Lower lobe of right lung (tissue), 2 donors: ENCODE measurements at regions not wholly inside any gene's neighbourhood (a gene's known extent, or its start where the extent isn't known, plus 50 kb on each side); places are given as distances from the start of the nearest gene placed in this dataset.
"Not testable (repeated sequence)": the region's sequence is repeated elsewhere in the genome, so short reads cannot be mapped to it uniquely, and the experiment has no call there.

ENCODE experiments used
- ATAC-seq, 2 donors: fragments of 200-7000 bp; cut with Tn5 transposase; one replicate each; pipeline ENCODE4 v1.9.1; 2020 to 2022; ENCODE audit warnings: mild to moderate bottlenecking in 2 of 2, moderate library complexity in 2 of 2
- DNase-seq: peaks from one replicate; pipeline ENCODE4 v3.0.0-alpha.2; 2020
- H3K27ac ChIP-seq: fragments of 200-600 bp; one replicate; pipeline ENCODE4 v1.8.0; 2022
- H3K27me3 ChIP-seq: fragments of 200-600 bp; one replicate; pipeline ENCODE4 v1.8.0; 2022; ENCODE audit warnings: low read depth
- H3K36me3 ChIP-seq: fragments of 200-600 bp; one replicate; pipeline ENCODE4 v1.8.0; 2022; ENCODE audit warnings: mild to moderate bottlenecking
- H3K4me1 ChIP-seq: fragments of 200-600 bp; one replicate; pipeline ENCODE4 v1.8.0; 2022
- H3K4me3 ChIP-seq: fragments of 200-600 bp; one replicate; pipeline ENCODE4 v1.8.0; 2022; ENCODE audit warnings: mild to moderate bottlenecking
- H3K9me3 ChIP-seq: fragments of 200-600 bp; one replicate; pipeline ENCODE4 v1.8.0; 2022
- intact Hi-C: fragments of 100-400 bp; cut with DNase I; formaldehyde crosslinking; loops from one replicate; pipeline ENCODE4 v1.11.0; 2022
- TF ChIP-seq, protein P1 (sequence below): fragments of 200-600 bp; IDR thresholded peaks from one replicate; pipeline ENCODE4 v1.8.0; 2022; ENCODE audit warnings: antibody characterized with exemption, mild to moderate bottlenecking
- donor health status: DM: no; HTN: yes; CAD: no; lungs with severe emphysema.

DNA sequence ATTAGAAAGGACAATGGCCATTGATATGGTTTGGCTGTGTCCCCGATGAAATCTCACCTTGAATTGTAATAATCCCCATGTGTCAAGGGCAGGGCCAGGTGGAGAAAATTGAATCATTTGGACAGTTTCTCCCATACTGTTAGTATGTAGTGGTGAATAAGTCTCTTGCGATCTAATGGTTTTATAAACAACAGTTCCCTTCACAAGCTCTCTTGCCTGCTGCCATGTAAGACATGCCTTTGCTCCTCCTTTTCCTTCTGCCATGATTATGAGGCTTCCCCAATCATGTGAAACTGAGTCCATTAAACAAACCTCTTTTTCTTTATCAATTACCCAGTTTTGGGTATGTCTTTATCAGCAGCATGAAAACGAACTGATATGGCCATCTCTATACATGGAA is 302.7 kb downstream of the SFMBT2 start:
- Histone ChIP-seq H3K36me3 (no peaks in the 10 kb centered on the region), H3K9me3 (no peaks in the 10 kb centered on the region), H3K27ac (no peak overlapping the region), H3K4me1 (no peaks in the 10 kb centered on the region), H3K4me3 (no peak overlapping the region), H3K27me3 (no peaks in the 10 kb centered on the region)
- no peak for DNase-seq
- ATAC-seq, result no peak
- TF ChIP-seq, protein P1, sequence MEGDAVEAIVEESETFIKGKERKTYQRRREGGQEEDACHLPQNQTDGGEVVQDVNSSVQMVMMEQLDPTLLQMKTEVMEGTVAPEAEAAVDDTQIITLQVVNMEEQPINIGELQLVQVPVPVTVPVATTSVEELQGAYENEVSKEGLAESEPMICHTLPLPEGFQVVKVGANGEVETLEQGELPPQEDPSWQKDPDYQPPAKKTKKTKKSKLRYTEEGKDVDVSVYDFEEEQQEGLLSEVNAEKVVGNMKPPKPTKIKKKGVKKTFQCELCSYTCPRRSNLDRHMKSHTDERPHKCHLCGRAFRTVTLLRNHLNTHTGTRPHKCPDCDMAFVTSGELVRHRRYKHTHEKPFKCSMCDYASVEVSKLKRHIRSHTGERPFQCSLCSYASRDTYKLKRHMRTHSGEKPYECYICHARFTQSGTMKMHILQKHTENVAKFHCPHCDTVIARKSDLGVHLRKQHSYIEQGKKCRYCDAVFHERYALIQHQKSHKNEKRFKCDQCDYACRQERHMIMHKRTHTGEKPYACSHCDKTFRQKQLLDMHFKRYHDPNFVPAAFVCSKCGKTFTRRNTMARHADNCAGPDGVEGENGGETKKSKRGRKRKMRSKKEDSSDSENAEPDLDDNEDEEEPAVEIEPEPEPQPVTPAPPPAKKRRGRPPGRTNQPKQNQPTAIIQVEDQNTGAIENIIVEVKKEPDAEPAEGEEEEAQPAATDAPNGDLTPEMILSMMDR, result no peak
- intact Hi-C loops, result no loop called here

DNA sequence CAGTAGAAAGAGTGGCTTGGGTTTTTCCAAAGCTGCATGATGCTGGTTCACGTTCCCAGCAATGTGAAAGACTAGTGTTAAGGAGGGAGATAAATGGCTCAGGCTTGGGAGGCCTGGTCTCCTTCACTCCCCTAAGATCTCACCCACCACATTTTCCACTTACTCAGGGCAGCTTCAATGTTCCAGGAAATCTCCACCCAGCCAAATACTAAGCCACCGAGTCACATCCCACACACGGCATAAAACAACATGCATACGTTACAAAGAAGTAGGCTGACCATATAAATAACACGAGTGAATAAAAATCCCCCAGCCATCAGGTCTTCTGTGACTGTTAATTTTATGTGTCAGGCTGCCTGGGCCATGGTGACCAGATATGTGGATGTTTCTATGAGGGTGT is 303.5 kb downstream of the SFMBT2 start:
- intact Hi-C loops, result no loop called here
- DNase-seq (no peak), ATAC-seq (no peak)
- Histone ChIP-seq H3K27me3 (no peaks in the 10 kb centered on the region), H3K4me1 (no peaks in the 10 kb centered on the region), H3K9me3 (no peaks in the 10 kb centered on the region), H3K4me3 (no peak overlapping the region), H3K27ac (no peak overlapping the region), H3K36me3 (no peaks in the 10 kb centered on the region)
- TF ChIP-seq, protein P1, result no peak

DNA sequence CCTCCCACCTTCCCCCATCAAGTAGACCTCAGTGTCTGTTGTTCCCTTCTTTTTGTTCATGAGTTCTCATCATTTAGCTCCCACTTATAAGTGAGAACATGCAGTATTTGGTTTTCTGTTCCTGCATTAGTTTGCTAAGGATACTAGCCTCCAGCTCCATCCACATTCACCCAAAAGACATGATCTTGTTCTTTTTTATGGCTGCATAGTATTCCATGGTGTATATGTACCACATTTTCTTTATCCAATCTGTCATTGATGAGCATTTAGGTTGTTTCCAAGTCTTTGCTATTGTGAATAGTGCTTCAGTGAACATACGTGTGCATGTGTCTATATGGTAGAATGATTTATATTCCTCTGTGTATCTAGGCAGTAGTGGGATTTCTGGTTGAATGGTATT is 306.5 kb downstream of the SFMBT2 start:
- DNase-seq, H3K27me3 ChIP-seq, H3K4me1 ChIP-seq, H3K27ac ChIP-seq, H3K36me3 ChIP-seq, ATAC-seq, intact Hi-C loops, H3K9me3 ChIP-seq, H3K4me3 ChIP-seq: not testable (repeated sequence)

DNA sequence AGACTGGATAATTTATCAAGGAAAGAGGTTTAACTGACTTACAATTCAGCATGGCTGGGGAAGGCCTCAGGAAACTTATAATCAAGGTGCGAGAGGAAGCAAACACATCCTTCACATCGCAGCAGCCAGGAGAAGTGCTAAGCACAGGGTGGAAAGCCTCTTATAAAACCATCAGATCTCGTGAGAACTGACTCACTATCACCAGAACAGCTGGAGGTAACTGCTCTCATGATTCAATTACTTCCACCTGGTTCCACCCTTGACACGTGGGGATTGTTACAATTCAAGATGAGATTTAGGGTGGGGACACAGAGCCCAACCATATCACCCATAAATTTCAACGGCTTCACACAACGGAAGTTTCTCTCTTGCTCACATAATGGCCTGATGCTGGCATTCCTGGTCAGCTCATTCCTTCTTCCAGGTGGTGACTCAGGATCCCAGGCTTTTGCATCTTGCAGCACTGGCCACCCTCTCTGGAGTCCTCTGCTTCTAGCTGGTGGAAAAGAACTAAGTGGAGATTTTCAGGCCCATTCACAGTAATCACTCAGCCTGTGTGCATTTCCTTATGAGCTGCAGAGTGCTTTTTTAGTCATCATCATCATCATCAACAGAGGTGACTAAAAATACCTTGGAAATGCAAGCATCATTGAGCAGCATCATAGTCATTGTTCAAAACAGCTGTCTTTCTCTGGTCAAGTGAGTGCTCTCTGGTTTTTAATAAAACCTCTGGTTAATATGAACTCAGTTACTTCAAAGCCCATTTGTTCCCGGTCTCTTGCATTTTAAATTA is 308.1 kb downstream of the SFMBT2 start:
- DNase-seq (no peak), ATAC-seq (no peak)
- TF ChIP-seq, protein P1, result no peak
- Histone ChIP-seq H3K27ac (no peak overlapping the region), H3K4me3 (no peak overlapping the region), H3K9me3 (no peaks in the 10 kb centered on the region), H3K4me1 (no peaks in the 10 kb centered on the region), H3K27me3 (no peaks in the 10 kb centered on the region), H3K36me3 (no peaks in the 10 kb centered on the region)
- intact Hi-C loops, result no loop called here

DNA sequence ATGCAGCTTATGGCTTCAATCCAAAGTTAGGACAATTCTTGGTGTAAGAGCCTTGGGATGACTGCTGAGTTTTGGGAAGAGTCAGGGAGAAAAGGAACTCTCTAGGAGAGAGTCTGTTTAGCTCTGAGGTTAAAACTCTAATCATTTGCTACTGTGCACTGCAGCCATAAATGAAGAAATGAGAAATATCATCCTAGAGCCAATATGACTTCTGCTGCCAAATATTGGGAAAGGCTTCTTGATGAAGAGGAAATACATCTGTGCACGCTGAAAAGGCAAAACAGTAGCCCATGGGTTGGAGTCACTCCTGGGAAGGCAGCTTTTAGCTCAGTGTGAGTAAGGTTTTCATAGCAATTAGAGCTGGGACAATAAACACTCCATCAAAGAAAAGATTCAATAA is 308.8 kb downstream of the SFMBT2 start:
- TF ChIP-seq, protein P1, result no peak
- Histone ChIP-seq H3K4me3 (no peak overlapping the region), H3K9me3 (no peaks in the 10 kb centered on the region), H3K27me3 (no peaks in the 10 kb centered on the region), H3K36me3 (no peaks in the 10 kb centered on the region), H3K4me1 (no peaks in the 10 kb centered on the region), H3K27ac (no peak overlapping the region)
- DNase-seq, result no peak
- ATAC-seq, result peak; percentile 50 to 60
- intact Hi-C loops, result no loop called here

DNA sequence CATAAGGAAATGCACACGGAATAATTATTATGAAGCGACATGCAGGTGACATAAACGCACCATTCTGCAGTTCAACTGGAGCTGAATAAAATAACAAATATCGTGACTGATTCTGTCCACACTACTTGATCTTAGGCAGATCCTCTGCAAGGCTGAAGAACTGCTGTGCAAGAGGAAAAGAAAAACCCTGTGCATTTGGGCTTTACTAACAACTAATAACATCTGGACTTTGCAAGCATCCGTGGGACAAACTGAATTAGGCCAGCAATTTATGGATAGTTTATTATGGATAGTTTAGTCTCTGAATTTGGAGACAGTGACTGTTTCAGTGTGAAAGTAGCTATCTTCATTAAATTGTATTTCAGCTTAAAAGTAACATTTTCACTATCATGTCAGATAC is 309.4 kb downstream of the SFMBT2 start:
- no peaks in the 10 kb centered on the region for H3K27me3 ChIP-seq
- ATAC-seq, result no peak
- H3K9me3 ChIP-seq, result no peaks in the 10 kb centered on the region
- H3K36me3 ChIP-seq, result no peaks in the 10 kb centered on the region
- H3K4me3 ChIP-seq, result no peak overlapping the region
- DNase-seq, result no peak
- no peaks in the 10 kb centered on the region for H3K4me1 ChIP-seq
- TF ChIP-seq, protein P1, result no peak
- no peak overlapping the region for H3K27ac ChIP-seq
- intact Hi-C loops, result no loop called here
